ENCODE measurements at regions not wholly inside any gene's neighbourhood (a gene's known extent, or its start where the extent isn't known, plus 50 kb on each side); places are given as distances from the start of the nearest gene placed in this dataset.

DNA sequence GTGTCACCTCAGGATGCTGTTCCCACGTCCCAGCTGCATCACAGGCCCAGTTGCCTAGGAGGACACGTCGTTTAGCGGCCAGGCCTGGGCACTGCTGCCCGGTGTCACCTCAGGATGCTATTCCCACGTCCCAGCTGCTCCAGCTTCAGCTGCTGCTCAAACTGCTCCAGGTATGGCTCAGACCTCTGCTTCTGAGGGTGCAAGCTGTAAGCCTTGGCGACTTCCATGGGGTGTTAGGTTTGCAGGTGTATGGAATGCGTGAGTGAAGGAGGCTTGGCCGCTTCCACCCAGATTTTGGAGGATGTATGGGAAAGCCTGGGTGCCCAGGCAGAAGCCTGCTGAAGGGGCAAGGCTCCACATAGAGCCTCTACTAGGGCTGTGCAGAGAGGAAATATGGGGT is 205.3 kb upstream of the B3GAT1 start:
- TF ChIP-seq, protein P1, sequence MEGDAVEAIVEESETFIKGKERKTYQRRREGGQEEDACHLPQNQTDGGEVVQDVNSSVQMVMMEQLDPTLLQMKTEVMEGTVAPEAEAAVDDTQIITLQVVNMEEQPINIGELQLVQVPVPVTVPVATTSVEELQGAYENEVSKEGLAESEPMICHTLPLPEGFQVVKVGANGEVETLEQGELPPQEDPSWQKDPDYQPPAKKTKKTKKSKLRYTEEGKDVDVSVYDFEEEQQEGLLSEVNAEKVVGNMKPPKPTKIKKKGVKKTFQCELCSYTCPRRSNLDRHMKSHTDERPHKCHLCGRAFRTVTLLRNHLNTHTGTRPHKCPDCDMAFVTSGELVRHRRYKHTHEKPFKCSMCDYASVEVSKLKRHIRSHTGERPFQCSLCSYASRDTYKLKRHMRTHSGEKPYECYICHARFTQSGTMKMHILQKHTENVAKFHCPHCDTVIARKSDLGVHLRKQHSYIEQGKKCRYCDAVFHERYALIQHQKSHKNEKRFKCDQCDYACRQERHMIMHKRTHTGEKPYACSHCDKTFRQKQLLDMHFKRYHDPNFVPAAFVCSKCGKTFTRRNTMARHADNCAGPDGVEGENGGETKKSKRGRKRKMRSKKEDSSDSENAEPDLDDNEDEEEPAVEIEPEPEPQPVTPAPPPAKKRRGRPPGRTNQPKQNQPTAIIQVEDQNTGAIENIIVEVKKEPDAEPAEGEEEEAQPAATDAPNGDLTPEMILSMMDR (IDR thresholded peaks at IDR 0.05; ENCODE audit: low read depth, low read length), result no peak
- H3K4me3 ChIP-seq (ENCODE audit: low read depth, low read length), result no peak overlapping the region

GRCh38 chr11:134616038-134616437 is 204.0 kb upstream of the B3GAT1 start:
- TF ChIP-seq, protein P1 (IDR thresholded peaks at IDR 0.05; ENCODE audit: low read depth, low read length), result no peak
- no peak overlapping the region for H3K4me3 ChIP-seq (ENCODE audit: low read depth, low read length)

- TF ChIP-seq, protein P1 (IDR thresholded peaks at IDR 0.05; ENCODE audit: low read depth, low read length), result no peak
- no peak overlapping the region for H3K4me3 ChIP-seq (ENCODE audit: low read depth, low read length)
Measured at GRCh38 chr11:134615041-134615615, 203.1 kb upstream of the B3GAT1 start.

- TF ChIP-seq, protein P1 (IDR thresholded peaks at IDR 0.05; ENCODE audit: low read depth, low read length), result no peak
- no peak overlapping the region for H3K4me3 ChIP-seq (ENCODE audit: low read depth, low read length)
Measured at GRCh38 chr11:134614141-134614540, 202.1 kb upstream of the B3GAT1 start.

DNA sequence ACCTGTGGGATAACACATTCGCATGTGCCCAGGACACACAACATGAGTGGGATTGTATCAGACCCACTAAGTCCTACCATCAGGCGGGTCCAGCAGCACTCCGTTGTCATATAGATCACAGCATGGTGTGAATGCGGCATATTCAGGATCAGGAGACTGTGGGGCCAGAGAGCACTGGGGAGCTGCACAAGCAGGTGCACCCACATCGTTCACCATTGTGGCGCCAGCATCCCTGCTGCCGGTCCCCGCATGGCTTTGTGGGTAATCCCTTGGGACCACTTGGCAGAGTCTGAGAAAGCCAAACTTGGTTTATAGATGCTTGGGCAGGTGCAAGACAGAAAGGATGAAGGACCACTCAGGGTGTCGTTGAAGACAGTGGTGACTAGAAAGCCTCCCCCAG is 201.6 kb upstream of the B3GAT1 start:
- TF ChIP-seq, protein P1 (IDR thresholded peaks at IDR 0.05; ENCODE audit: low read depth, low read length), result no peak
- H3K4me3 ChIP-seq (ENCODE audit: low read depth, low read length), result no peak overlapping the region

GRCh38 chr11:134612140-134613030 is 200.3 kb upstream of the B3GAT1 start:
- TF ChIP-seq, protein P1 (IDR thresholded peaks at IDR 0.05; ENCODE audit: low read depth, low read length), result no peak
- no peak overlapping the region for H3K4me3 ChIP-seq (ENCODE audit: low read depth, low read length)

GRCh38 chr11:134611537-134611936 is 199.5 kb upstream of the B3GAT1 start:
- TF ChIP-seq, protein P1 (IDR thresholded peaks at IDR 0.05; ENCODE audit: low read depth, low read length), result no peak
- no peak overlapping the region for H3K4me3 ChIP-seq (ENCODE audit: low read depth, low read length)
